Activated T-helper 1 cell treated with anti-CD3 and anti-CD28 coated beads, Interleukin-2, amount 50 U/mL, for 16 hours (primary cell): ENCODE measurements at regions not wholly inside any gene's neighbourhood (a gene's known extent, or its start where the extent isn't known, plus 50 kb on each side); places are given as distances from the start of the nearest gene placed in this dataset.
"Not testable (repeated sequence)": the region's sequence is repeated elsewhere in the genome, so short reads cannot be mapped to it uniquely, and the experiment has no call there.

Experiments
- DNase-seq, 2 donors: peaks; one replicate each; pipeline ENCODE4 v3.0.0-alpha.2; 2020; ENCODE audit warnings: low read depth in 1 of 2, low spot score in 1 of 2

DNA sequence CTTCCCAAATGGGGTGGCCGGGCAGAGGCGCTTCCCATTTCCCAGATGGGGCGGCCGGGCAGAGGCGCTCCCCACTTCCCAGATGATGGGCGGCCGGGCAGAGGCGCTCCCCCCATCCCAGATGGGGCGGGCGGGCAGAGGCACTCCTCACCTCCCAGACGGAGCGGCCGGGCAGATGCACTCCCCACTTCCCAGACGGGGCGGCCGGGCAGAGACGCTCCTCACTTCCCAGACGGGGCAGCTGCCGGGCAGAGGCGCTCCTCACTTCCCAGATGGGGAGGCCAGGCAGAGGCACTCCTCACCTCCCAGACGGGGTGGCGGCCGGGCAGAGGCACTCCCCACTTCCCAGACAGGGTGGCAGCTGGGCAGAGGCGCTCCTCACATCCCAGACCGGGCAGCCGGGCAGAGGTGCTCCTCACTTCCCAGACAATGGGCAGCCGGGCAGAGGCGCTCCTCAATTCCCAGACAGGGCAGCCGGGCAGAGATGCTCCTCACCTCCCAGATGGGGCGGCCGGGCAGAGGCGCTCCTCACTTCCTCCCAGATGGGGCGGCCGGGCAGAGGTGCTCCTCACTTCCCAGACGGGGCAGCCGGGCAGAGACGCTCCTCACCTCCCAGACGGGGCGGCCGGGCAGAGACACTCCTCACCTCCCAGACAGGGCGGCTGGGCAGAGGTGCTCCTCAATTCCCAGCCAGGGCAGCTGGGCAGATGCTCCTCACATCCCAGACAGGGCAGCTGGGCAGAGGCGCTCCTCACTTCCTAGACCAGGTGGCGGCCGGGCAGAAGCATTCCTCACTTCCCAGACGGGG is 345.0 kb downstream of the TUBA3C start:
- not testable (repeated sequence) for DNase-seq

- DNase-seq, result not testable (repeated sequence)
These were observed 345.9 kb downstream of the TUBA3C start for GRCh38 chr13:18835754-18836153.

GRCh38 chr13:18824678-18825077 is 356.9 kb downstream of the TUBA3C start:
- not testable (repeated sequence) for DNase-seq

DNA sequence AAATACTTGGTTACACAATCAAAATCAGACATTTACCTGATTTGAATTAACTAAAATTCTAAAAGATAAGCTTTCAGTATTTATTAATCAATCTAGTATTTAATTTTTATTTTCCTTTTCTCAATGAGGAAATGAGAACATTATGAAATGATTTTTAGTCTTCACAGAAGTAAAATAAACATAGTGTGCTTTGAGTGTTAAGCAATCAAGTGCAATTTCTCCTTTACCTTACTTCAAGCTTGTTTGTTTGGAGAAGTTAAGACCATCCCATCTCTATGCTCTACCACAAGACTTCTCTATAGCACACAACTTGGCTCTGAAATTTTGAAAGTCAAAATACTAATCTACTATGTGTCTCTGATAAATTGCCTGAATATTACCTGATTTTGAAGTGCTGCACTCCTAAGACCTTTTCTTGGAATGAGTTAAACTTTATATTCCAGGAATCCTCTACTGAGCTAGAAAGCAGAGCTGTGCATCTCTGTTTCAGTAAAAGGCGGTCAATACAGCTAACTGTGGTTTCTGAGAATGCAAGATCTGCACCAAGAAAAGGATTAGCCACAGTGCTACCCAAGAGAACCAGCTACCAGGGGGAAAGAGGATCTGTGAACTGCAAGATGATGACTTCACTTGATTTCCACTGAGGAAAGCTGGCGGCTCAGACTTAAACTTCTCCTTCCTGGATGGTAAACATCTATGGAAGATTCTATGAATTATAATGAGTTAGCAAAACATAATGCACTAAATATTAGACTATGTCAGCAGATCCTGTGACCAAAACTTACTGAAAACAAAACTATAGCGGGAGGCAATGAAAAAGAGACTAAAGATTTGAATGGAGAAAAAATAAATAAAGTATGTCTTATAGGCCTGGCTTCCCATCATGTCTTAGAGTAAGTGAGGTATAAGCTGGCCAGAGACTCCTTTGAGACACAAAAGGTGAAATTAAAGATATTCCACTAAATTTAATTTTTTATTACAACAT is 358.7 kb downstream of the TUBA3C start:
- DNase-seq, result not testable (repeated sequence)

- not testable (repeated sequence) for DNase-seq
These were observed 407.6 kb downstream of the TUBA3C start for GRCh38 chr13:18773988-18774387.

- not testable (repeated sequence) for DNase-seq
These were observed 439.9 kb downstream of the TUBA3C start for GRCh38 chr13:18741696-18742095.

- DNase-seq, result no peak
These were observed 442.3 kb downstream of the TUBA3C start for GRCh38 chr13:18739310-18739709.

- DNase-seq, result not testable (repeated sequence)
These were observed 443.5 kb downstream of the TUBA3C start for GRCh38 chr13:18738086-18738485.

DNA sequence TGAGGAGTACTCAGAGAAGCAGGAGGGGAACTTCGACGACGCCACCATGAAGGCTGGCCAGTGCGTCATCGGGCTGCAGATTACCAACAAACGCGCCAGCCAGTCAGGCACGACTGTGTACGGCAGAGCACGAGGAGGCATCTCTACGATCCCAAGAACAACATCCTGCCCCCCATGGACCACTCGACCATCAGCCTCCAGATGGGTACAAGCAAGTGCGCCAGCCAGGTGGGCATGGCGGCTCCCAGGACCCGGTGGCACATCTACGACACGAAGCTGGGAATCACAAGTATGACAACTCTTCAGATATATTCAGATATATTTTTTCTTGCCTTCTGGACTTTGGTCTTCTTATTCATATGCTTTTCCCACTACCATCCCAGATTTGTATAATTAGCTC is 454.5 kb downstream of the TUBA3C start:
- not testable (repeated sequence) for DNase-seq

DNA sequence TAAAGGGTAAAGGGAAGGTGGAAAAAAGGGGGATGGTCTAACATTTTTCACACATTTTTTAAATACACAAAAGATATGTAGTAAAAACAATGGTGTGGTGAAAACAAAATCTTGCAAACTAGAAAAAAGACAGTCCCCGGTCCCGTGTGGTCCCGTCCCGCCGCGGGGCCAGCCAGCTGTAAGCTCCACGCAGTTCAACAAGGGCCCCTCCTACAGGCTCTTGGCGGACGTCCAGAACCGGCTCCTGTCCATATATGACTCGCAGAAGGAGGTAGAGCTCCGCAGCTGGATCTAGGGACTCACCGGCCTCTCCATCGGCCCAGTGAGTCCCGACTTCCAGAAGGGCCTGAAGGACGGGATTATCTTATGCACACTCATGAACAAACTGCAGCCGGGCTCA is 455.1 kb downstream of the TUBA3C start:
- not testable (repeated sequence) for DNase-seq

GRCh38 chr13:18725242-18725822 is 456.3 kb downstream of the TUBA3C start:
- DNase-seq, result not testable (repeated sequence)

GRCh38 chr13:18714889-18715288 is 466.7 kb downstream of the TUBA3C start:
- DNase-seq, result no peak

DNA sequence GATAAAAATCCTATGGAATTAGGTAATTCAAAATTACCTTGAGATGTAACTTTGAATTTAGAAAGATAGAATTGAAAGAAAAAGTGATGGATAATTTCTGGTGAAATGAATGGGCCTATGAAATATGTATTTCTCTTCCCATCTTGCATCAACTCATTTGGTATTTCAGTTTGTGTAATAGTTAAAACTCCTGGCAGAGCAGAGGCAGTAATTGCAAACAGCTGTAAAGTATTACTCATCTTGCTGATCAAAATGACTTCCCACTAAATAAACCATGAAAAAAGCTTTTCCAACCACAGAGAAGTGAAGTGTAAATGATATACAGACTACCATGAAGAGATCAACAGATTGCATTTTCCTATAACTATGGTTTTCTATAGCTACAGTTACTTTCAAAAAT is 471.0 kb downstream of the TUBA3C start:
- DNase-seq, result not testable (repeated sequence)

GRCh38 chr13:18706538-18706937 is 475.1 kb downstream of the TUBA3C start:
- not testable (repeated sequence) for DNase-seq

DNA sequence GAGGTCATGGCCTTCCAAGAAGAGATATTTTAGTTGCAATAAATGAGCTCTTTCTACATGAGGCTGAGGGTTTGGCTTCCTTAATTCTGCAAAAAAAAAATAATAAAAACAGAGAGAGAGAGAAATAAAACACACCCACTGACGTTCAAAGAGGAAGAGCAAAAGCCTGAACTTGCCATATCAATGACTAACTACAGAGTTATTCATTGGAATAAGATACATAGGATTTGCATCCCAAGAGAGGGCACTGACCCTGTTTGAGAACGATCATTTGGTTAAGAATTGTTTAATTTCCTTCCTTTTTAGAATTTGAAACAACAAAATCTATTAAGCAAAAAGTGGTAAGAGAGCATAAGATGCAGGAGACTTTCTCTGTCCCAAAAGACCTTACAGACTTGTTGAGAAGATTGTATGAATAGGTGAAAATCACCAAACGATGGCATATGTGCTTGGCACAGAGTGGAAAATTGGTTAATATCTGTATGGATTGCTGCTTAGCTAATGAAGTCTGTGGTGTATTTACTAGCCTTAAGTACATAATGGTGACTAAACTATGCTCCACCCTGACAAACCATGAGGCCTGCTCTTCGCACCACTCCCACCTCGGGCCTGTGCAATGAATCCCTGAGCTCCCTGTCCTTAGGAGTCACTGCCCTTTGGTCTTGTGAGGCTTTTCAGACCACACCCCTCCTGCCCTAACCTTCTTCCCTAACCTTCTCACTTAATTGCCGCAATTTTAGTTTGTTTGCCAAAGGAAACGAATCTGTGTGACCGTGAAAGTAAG is 479.0 kb downstream of the TUBA3C start:
- DNase-seq, result not testable (repeated sequence)

GRCh38 chr13:18698332-18698731 is 483.3 kb downstream of the TUBA3C start:
- not testable (repeated sequence) for DNase-seq

- DNase-seq, result not testable (repeated sequence)
These were observed 483.8 kb downstream of the TUBA3C start for GRCh38 chr13:18697851-18698250.

- not testable (repeated sequence) for DNase-seq
These were observed 484.4 kb downstream of the TUBA3C start for GRCh38 chr13:18697221-18697620.

DNA sequence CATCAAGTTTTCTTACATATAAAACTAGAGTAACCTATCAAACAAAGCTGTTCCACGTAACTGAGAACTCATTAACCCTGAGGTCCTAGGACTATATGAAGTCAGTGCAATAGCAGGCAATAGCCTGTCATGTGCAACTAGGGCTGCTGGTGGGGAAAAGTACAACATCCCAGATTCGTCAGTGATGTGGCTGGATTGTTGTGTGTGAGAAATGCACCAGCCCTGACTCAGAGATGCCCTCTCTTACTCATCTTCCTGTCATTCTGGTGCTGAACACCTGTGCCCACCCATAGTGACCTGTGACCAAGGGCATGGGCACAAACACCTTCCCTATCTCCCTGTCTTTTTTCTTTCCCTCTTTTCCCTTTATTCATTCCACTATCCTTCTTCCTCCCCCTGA is 504.2 kb downstream of the TUBA3C start:
- DNase-seq, result not testable (repeated sequence)

DNA sequence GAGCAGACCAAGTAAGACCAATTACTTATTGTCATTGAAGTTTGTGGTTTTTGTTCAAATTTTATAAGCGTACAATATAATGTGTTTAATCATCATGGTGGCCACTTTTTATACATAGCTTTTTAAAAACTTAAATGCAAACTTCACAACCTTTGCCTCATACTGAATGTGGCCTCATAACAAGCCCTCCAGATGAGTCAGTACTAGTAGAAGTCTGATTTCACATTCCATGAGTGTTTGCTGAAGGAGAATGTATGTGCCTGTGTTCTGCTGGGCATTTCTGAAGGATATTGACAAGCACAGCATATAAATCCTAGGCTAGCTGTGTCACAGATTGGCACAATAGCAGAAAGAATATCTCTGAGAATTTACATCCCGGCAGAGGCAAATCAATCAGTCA is 506.4 kb downstream of the TUBA3C start:
- DNase-seq, result not testable (repeated sequence)
